VCaP (cell line): ENCODE measurements at regions not wholly inside any gene's neighbourhood (a gene's known extent, or its start where the extent isn't known, plus 50 kb on each side); places are given as distances from the start of the nearest gene placed in this dataset.

Experiments used
- H3K27ac ChIP-seq: fragments of 450-650 bp; 2 replicates; pipeline ENCODE4 v1.5.1; 2017
- CTCF ChIP-seq: fragments of 450-650 bp; conservative IDR thresholded peaks from 2 replicates; pipeline ENCODE4 v1.5.1; 2017; ENCODE audit warnings: mild to moderate bottlenecking, moderate library complexity

GRCh38 chr3:166810741-166811445, 569.2 kb downstream of the ZBBX start:
- TF ChIP-seq CTCF: no peak
- no peak overlapping the region for H3K27ac ChIP-seq

DNA sequence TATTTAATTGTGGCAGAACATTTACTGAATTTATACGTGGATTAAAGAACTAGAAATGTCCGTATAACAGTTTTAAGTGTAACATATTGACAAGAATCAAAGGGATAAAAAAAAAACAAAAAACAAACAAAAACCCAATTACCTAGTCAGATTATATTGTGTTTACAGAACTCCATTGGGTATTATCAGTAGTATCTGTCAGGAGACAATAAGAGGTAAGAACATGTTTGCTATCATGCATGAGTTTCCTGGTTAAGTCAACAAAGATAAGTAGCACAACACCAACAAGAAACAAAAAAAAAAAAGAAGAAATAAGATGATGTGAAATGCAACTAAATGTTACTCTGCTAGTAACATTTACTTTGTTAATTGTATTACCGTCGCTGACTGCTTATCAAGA, 570.6 kb downstream of the ZBBX start:
- TF ChIP-seq CTCF: no peak
- H3K27ac ChIP-seq: no peak overlapping the region

- no peak for TF ChIP-seq CTCF
These were observed 591.2 kb downstream of the ZBBX start for GRCh38 chr3:166788936-166789335.

DNA sequence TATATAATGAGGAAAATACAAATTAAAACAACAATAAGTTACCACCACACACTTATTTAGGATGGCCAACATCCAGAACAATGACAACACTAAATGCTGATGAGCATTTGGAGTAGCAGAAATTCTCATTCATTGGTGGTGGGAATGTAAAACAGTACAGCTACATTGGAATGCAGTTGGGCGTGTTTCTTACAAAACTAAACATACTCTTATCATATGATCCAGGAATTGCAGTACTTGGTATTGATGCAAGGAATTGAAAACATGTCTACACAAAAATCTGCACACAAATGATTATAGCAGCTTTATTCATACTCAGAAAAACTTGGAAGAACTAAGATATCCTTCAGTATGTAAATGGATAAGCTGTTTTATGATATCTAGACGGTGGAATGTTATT, 594.2 kb downstream of the ZBBX start:
- no peak overlapping the region for H3K27ac ChIP-seq
- TF ChIP-seq CTCF: no peak

More at GRCh38 chr3:166788936-166789335, 591.2 kb downstream of the ZBBX start:
- peak overlapping the region; percentile 70 for H3K27ac ChIP-seq

- H3K27ac ChIP-seq: no peak overlapping the region
- no peak for TF ChIP-seq CTCF
These were observed 596.9 kb downstream of the ZBBX start for GRCh38 chr3:166783206-166783605.

GRCh38 chr3:166764698-166765318, 615.3 kb downstream of the ZBBX start:
- H3K27ac ChIP-seq: no peak overlapping the region
- no peak for TF ChIP-seq CTCF

DNA sequence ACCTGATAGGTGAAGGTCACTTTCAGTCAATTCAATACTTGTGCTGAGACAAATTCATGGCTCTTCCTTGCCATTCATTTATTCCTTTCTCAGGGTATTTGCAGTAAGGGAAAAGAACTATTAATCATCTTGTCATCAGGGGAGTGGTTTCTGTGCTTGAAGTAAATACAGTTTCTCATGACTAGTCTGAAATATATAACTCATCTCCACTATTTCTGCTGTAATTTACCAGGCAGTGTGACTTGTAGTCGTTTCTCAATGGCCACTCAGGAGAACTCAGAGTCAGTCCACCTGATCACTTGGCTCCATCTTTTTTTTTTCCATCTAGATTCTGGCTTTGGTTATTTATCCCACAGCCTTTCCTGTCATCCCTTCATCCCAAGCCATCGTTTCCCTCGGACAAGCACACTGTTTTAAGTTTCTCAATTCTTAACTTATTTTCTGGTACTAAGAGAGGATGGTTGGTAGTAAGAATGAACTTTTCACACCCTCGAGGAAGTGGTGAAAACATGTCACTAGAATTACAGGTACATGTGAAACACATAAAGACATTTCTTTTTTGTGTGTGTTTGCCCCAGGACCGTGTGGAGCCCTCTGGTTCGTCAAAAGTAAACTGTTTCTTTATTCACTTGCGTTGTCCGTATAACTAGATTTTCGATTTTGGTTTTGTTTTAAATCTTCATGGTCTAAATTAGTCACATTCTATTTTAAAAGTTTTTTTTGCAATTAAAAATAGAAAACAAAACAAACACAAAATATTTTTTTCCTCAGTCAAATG, 620.2 kb downstream of the ZBBX start:
- no peak for TF ChIP-seq CTCF
- H3K27ac ChIP-seq: no peak overlapping the region
